Right atrium auricular region (tissue), 2 donors: ENCODE measurements at regions not wholly inside any gene's neighbourhood (a gene's known extent, or its start where the extent isn't known, plus 50 kb on each side); places are given as distances from the start of the nearest gene placed in this dataset.

ENCODE experiments used
- DNase-seq: peaks from one replicate; pipeline ENCODE4 v3.0.0-alpha.2; 2019; ENCODE audit warnings: low spot score
- H3K27ac ChIP-seq, 2 donors: fragments of 200-600 bp; sonication (generic); 1 replicate in 1 of 2; 2 replicates in 1 of 2; pipeline ENCODE4 v1.5.1; 2016 to 2019
- H3K27me3 ChIP-seq, 2 donors: fragments of 200-600 bp; sonication (generic); one replicate each; pipeline versions ENCODE4 v1.5.1 to v1.6.0; 2017 to 2019
- H3K36me3 ChIP-seq: fragments of 200-600 bp; sonication (generic); one replicate; pipeline ENCODE4 v1.5.1; 2016
- H3K4me1 ChIP-seq, 2 donors: fragments of 200-600 bp; sonication (generic); one replicate each; pipeline versions ENCODE4 v1.5.1 to v1.6.0; 2017 to 2019
- H3K4me3 ChIP-seq, 2 donors: fragments of 200-600 bp; sonication (generic); 1 replicate in 1 of 2; 2 replicates in 1 of 2; pipeline ENCODE4 v1.5.1; 2017 to 2019; ENCODE audit warnings: mild to moderate bottlenecking in 1 of 2, moderate library complexity in 1 of 2
- H3K9me3 ChIP-seq, 2 donors: fragments of 200-600 bp; sonication (generic); one replicate each; pipeline ENCODE4 v1.5.1; 2019
- CTCF ChIP-seq, 2 donors: fragments of 200-600 bp; sonication (generic); IDR thresholded peaks; one replicate each; pipeline ENCODE4 v1.5.1; 2019; ENCODE audit warnings: antibody characterized with exemption in 2 of 2

GRCh38 chr12:77492536-77492935 is 338.2 kb upstream of the NAV3 start:
- no peaks in the 10 kb centered on the region for H3K4me1 ChIP-seq
- no peak for DNase-seq
- H3K36me3 ChIP-seq = no peaks in the 10 kb centered on the region
- no peak overlapping the region for H3K4me3 ChIP-seq
- H3K27me3 ChIP-seq = no peaks in the 10 kb centered on the region
- no peak overlapping the region for H3K27ac ChIP-seq
- no peaks in the 10 kb centered on the region for H3K9me3 ChIP-seq
- TF ChIP-seq CTCF (IDR thresholded peaks at IDR 0.05) = no peak

- Histone ChIP-seq H3K4me3 (no peak overlapping the region), H3K36me3 (no peaks in the 10 kb centered on the region), H3K27me3 (no peaks in the 10 kb centered on the region), H3K4me1 (no peaks in the 10 kb centered on the region), H3K27ac (no peak overlapping the region), H3K9me3 (no peaks in the 10 kb centered on the region)
- TF ChIP-seq CTCF (IDR thresholded peaks at IDR 0.05) = no peak
- no peak for DNase-seq
Observed at GRCh38 chr12:77489331-77489970, 341.2 kb upstream of the NAV3 start.

- no peak overlapping the region for H3K27ac ChIP-seq
- no peaks in the 10 kb centered on the region for H3K27me3 ChIP-seq
- TF ChIP-seq CTCF (IDR thresholded peaks at IDR 0.05) = no peak
- no peaks in the 10 kb centered on the region for H3K9me3 ChIP-seq
- no peak overlapping the region for H3K4me3 ChIP-seq
- no peaks in the 10 kb centered on the region for H3K36me3 ChIP-seq
- no peak for DNase-seq
- H3K4me1 ChIP-seq = no peaks in the 10 kb centered on the region
Observed at GRCh38 chr12:77488041-77488620, 342.6 kb upstream of the NAV3 start.

GRCh38 chr12:77486872-77487271 is 343.8 kb upstream of the NAV3 start:
- Histone ChIP-seq H3K4me3 (no peak overlapping the region), H3K36me3 (no peaks in the 10 kb centered on the region), H3K27ac (no peak overlapping the region), H3K27me3 (no peaks in the 10 kb centered on the region), H3K4me1 (no peaks in the 10 kb centered on the region), H3K9me3 (no peaks in the 10 kb centered on the region)
- DNase-seq = no peak
- no peak for TF ChIP-seq CTCF (IDR thresholded peaks at IDR 0.05)

- TF ChIP-seq CTCF (IDR thresholded peaks at IDR 0.05) = no peak
- H3K27ac ChIP-seq = no peak overlapping the region
- H3K9me3 ChIP-seq = no peaks in the 10 kb centered on the region
- H3K4me3 ChIP-seq = no peak overlapping the region
- no peaks in the 10 kb centered on the region for H3K27me3 ChIP-seq
- no peaks in the 10 kb centered on the region for H3K36me3 ChIP-seq
- no peak for DNase-seq
- H3K4me1 ChIP-seq = no peaks in the 10 kb centered on the region
Observed at GRCh38 chr12:77485961-77486854, 344.5 kb upstream of the NAV3 start.
